Neuronal stem cell (in vitro differentiated cells): ENCODE measurements at regions not wholly inside any gene's neighbourhood (a gene's known extent, or its start where the extent isn't known, plus 50 kb on each side); places are given as distances from the start of the nearest gene placed in this dataset.

ENCODE experiments used
- DNase-seq: peaks from one replicate; pipeline ENCODE4 v3.0.0-alpha.2; 2013; ENCODE audit warnings: low spot score
- H2AFZ ChIP-seq: one replicate; pipeline ENCODE4 v1.6.1; 2013; ENCODE audit warnings: mild to moderate bottlenecking, low read length, inconsistent platforms
- H2AK5ac ChIP-seq: 2 replicates; pipeline ENCODE4 v1.6.1; 2013; ENCODE audit warnings: low read depth, mild to moderate bottlenecking, inconsistent platforms, low read length, moderate library complexity, mixed read lengths
- H2BK120ac ChIP-seq: 2 replicates; pipeline ENCODE4 v1.6.1; 2013; ENCODE audit warnings: low read depth, mild to moderate bottlenecking, inconsistent platforms, low read length, moderate library complexity, mixed read lengths
- H2BK12ac ChIP-seq: one replicate; pipeline ENCODE4 v1.6.1; 2013; ENCODE audit warnings: low read length, inconsistent platforms
- H2BK15ac ChIP-seq: 2 replicates; pipeline ENCODE4 v1.6.1; 2013; ENCODE audit warnings: mild to moderate bottlenecking, low read length, inconsistent platforms, mixed read lengths
- H2BK5ac ChIP-seq: one replicate; pipeline ENCODE4 v1.6.1; 2013; ENCODE audit warnings: inconsistent platforms, mild to moderate bottlenecking, low read length, moderate library complexity
- H3K14ac ChIP-seq: one replicate; pipeline ENCODE4 v1.6.1; 2013; ENCODE audit warnings: low read length, inconsistent platforms
- H3K18ac ChIP-seq: 2 replicates; pipeline ENCODE4 v1.6.1; 2013; ENCODE audit warnings: low read length, inconsistent platforms
- H3K23ac ChIP-seq: 2 replicates; pipeline ENCODE4 v1.6.1; 2013; ENCODE audit warnings: low read depth, mild to moderate bottlenecking, mixed read lengths, low read length, inconsistent platforms; ENCODE audit not compliant: poor library complexity
- H3K27ac ChIP-seq: replicated peaks from 3 replicates; pipeline ENCODE4 v1.5.1; 2013; ENCODE audit warnings: low read length, inconsistent platforms
- H3K27me3 ChIP-seq, 3 experiments: 2 replicates each; pipeline ENCODE4 v1.6.1; 2013; ENCODE audit warnings: low read length in 3 of 3, mild to moderate bottlenecking in 2 of 3, inconsistent platforms in 1 of 3, low read depth in 1 of 3, mixed read lengths in 1 of 3, moderate library complexity in 1 of 3; ENCODE audit not compliant: control insufficient read depth in 3 of 3, insufficient read depth in 3 of 3
- H3K36me3 ChIP-seq, 2 donors: replicated peaks in 1 of 2; 2 replicates each; pipeline ENCODE4 v1.6.1; 2013; ENCODE audit warnings: low read length in 2 of 2; ENCODE audit not compliant: control insufficient read depth in 2 of 2, insufficient read depth in 2 of 2
- H3K4ac ChIP-seq: 2 replicates; pipeline ENCODE4 v1.6.1; 2013; ENCODE audit warnings: inconsistent platforms, mild to moderate bottlenecking, low read length, moderate library complexity
- H3K4me1 ChIP-seq, 2 donors: 1 replicate in 1 of 2; 2 replicates in 1 of 2; pipeline ENCODE4 v1.6.1; 2013; ENCODE audit warnings: low read length in 2 of 2, low read depth in 1 of 2; ENCODE audit not compliant: control insufficient read depth in 2 of 2, insufficient read depth in 1 of 2
- H3K4me2 ChIP-seq: one replicate; pipeline ENCODE4 v1.6.1; 2013; ENCODE audit warnings: mild to moderate bottlenecking, low read length, inconsistent platforms; ENCODE audit not compliant: insufficient read depth, poor library complexity, severe bottlenecking
- H3K4me3 ChIP-seq, 2 donors: 2 replicates each; pipeline ENCODE4 v1.5.1; 2013; ENCODE audit warnings: low read length in 2 of 2, mild to moderate bottlenecking in 2 of 2, inconsistent platforms in 1 of 2, moderate library complexity in 1 of 2
- H3K79me1 ChIP-seq: one replicate; pipeline ENCODE4 v1.6.1; 2013; ENCODE audit warnings: low read depth, mild to moderate bottlenecking, inconsistent platforms, low read length, moderate library complexity
- H3K9ac ChIP-seq: one replicate; pipeline ENCODE4 v1.6.1; 2013; ENCODE audit warnings: mild to moderate bottlenecking, low read depth, low read length, inconsistent platforms; ENCODE audit not compliant: poor library complexity
- H3K9me3 ChIP-seq, 2 donors: replicated peaks in 1 of 2; 2 replicates each; pipeline versions ENCODE3 to v1.6.1; 2013; ENCODE audit warnings: low read length in 2 of 2, mild to moderate bottlenecking in 2 of 2, inconsistent platforms in 1 of 2, low read depth in 1 of 2, mixed read lengths in 1 of 2, moderate library complexity in 1 of 2; ENCODE audit not compliant: control insufficient read depth in 2 of 2, insufficient read depth in 1 of 2
- H4K8ac ChIP-seq: one replicate; pipeline ENCODE4 v1.6.1; 2013; ENCODE audit warnings: low read depth, mild to moderate bottlenecking, inconsistent platforms, low read length, moderate library complexity
- H4K91ac ChIP-seq: one replicate; pipeline ENCODE4 v1.6.1; 2013; ENCODE audit warnings: low read length, low read depth, mild to moderate bottlenecking, inconsistent platforms; ENCODE audit not compliant: poor library complexity
- WGBS, 2 donors: extraction: QIAGEN DNeasy Blood & Tissue Kit; methylation state at CpG; one replicate each; pipeline ENCODE4 v1.1.7; 2013; ENCODE audit warnings: missing lambda C conversion rate in 2 of 2, mixed read lengths in 1 of 2; ENCODE audit not compliant: insufficient read length in 2 of 2, insufficient replicate concordance in 1 of 2; ENCODE audit errors: extremely low coverage in 2 of 2; 5-methylcytosine and 5-hydroxymethylcytosine counted together

DNA sequence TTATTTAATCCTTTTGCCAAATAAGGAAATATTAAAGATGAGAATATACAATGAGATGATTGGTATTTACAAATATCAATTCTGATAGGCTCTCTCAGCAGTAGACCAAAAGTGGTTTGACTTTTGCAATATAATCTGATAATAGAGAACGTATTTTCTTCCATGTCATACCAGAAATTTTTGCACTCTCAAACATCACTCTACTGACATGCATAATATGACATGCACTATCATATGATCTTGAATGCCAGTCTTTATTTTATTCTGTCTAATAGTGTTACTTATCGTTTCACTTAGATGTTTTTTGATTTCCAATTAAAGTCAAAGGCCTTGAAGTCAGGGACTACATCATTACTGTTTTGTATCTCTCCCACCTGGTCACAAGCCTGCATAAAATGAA, 259.2 kb downstream of the PCDH7 start:
- no peak for DNase-seq
- no peaks in the 10 kb centered on the region for H3K36me3 ChIP-seq
- H3K4ac ChIP-seq: no peak overlapping the region
- no peak overlapping the region for H3K23ac ChIP-seq
- no peak overlapping the region for H3K18ac ChIP-seq
- H4K91ac ChIP-seq: no peak overlapping the region
- H2BK12ac ChIP-seq: no peak overlapping the region
- no peak overlapping the region for H4K8ac ChIP-seq
- H2BK5ac ChIP-seq: no peak overlapping the region
- no peak overlapping the region for H3K27ac ChIP-seq
- peaks cover 0 to 5% of the 10 kb centered on the region in 2 donors for H3K4me1 ChIP-seq
- no peak overlapping the region for H3K4me2 ChIP-seq
- no peaks in the 10 kb centered on the region for H3K79me1 ChIP-seq
- H2BK120ac ChIP-seq: no peak overlapping the region
- WGBS, 2 donors: no CpG with 5 or more reads among the region's 2 CpGs
- H2BK15ac ChIP-seq: no peak overlapping the region
- no peak overlapping the region for H2AFZ ChIP-seq
- no peak overlapping the region for H3K4me3 ChIP-seq
- H3K9me3 ChIP-seq: no peaks in the 10 kb centered on the region
- no peak overlapping the region for H2AK5ac ChIP-seq
- no peak overlapping the region for H3K14ac ChIP-seq
- H3K9ac ChIP-seq: no peak overlapping the region
- no peaks in the 10 kb centered on the region for H3K27me3 ChIP-seq

DNA sequence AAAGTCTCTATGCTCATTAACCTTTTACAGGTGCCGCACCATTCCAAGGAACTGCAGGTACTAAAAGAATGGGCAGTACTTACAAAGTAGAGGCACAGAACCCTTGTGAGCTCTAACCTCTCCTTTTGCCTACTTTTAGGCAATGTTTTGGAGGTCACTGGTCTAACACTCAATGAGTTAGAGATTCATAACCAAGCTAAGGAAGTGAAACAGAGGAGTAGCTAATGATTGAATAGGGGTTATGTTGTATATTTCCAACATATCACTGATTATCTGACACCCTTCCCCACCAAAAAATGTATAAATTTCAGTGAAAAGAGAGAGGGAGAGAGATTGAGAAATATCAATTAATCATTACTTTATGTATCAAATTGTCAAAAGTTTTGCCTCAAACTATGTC, 269.3 kb downstream of the PCDH7 start:
- H2BK120ac ChIP-seq: no peak overlapping the region
- no peaks in the 10 kb centered on the region for H3K27me3 ChIP-seq
- H3K9ac ChIP-seq: no peak overlapping the region
- H3K4ac ChIP-seq: no peak overlapping the region
- no CpG with 5 or more reads among the region's 1 CpG for WGBS, 2 donors
- no peak overlapping the region for H3K18ac ChIP-seq
- no peak overlapping the region for H3K23ac ChIP-seq
- H2BK12ac ChIP-seq: no peak overlapping the region
- no peak overlapping the region for H2BK15ac ChIP-seq
- no peak for DNase-seq
- no peak overlapping the region for H3K27ac ChIP-seq
- H4K8ac ChIP-seq: no peak overlapping the region
- H3K9me3 ChIP-seq: no peaks in the 10 kb centered on the region
- no peak overlapping the region for H3K4me2 ChIP-seq
- no peak overlapping the region for H3K4me3 ChIP-seq
- H2BK5ac ChIP-seq: no peak overlapping the region
- no peaks in the 10 kb centered on the region for H3K36me3 ChIP-seq
- H3K79me1 ChIP-seq: no peaks in the 10 kb centered on the region
- no peak overlapping the region for H2AFZ ChIP-seq
- H4K91ac ChIP-seq: no peak overlapping the region
- no peaks in the 10 kb centered on the region for H3K4me1 ChIP-seq
- no peak overlapping the region for H3K14ac ChIP-seq
- H2AK5ac ChIP-seq: no peak overlapping the region

DNA sequence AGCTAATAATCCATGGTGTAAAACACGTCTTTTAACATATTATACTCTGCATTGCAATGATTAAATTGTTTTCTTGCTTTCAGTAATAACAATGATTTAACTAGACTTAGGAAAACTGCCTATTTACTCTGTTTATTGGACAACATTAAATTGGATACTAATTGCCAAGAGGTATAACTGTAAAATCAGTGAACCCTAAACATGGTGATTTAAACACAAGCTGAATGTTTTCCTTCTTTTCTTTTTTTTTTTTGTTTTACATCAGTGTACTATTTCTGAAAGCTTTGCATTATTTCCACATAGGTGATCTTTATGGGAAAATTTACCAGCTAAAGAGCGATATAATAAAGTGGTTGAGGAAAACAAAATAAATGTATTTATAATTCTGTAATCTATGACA, 276.7 kb downstream of the PCDH7 start:
- Histone ChIP-seq H3K18ac (no peak overlapping the region), H3K4me2 (no peak overlapping the region), H3K23ac (no peak overlapping the region), H2BK12ac (no peak overlapping the region), H3K14ac (no peak overlapping the region), H2BK5ac (no peak overlapping the region), H4K8ac (no peak overlapping the region), H2AK5ac (no peak overlapping the region), H3K9me3 (peaks cover 4% of the 10 kb centered on the region in 2 donors), H2AFZ (no peak overlapping the region), H3K27me3 (no peaks in the 10 kb centered on the region), H2BK120ac (no peak overlapping the region), H2BK15ac (no peak overlapping the region), H3K4me3 (no peak overlapping the region), H4K91ac (no peak overlapping the region), H3K4me1 (no peaks in the 10 kb centered on the region), H3K4ac (no peak overlapping the region), H3K9ac (no peak overlapping the region), H3K36me3 (no peaks in the 10 kb centered on the region), H3K79me1 (no peaks in the 10 kb centered on the region), H3K27ac (no peak overlapping the region)
- WGBS, 2 donors: no CpG with 5 or more reads among the region's 2 CpGs
- DNase-seq: no peak

DNA sequence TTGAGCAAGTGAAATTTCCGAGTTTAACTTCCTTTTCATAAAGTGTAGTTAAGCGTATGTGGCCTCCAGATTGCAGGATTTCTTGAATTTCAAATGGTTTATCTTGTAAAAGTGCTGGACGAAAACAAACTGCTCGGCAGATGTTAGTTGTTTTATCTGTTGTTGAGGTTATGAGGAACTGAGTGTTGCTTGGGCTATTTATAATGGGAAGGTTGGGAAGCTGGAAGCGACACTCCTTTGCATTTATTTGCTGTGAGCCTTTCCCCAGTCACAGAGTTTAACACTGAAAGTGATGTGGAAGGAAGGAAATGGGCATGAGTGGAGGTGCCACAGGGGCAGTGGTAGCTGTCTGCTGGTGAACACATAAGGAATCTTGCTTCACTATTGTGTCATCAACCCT, 284.9 kb downstream of the PCDH7 start:
- H2BK12ac ChIP-seq: no peak overlapping the region

More for the DNA sequence above, 284.9 kb downstream of the PCDH7 start:
- DNase-seq: no peak
- no peak overlapping the region for H2BK120ac ChIP-seq
- H2AK5ac ChIP-seq: no peak overlapping the region
- H3K79me1 ChIP-seq: no peaks in the 10 kb centered on the region
- no peak overlapping the region for H3K23ac ChIP-seq
- no peak overlapping the region for H3K27ac ChIP-seq
- no peak overlapping the region for H3K4me3 ChIP-seq
- no peak overlapping the region for H2BK5ac ChIP-seq
- no CpG with 5 or more reads among the region's 5 CpGs for WGBS, 2 donors
- H3K9me3 ChIP-seq: no peaks in the 10 kb centered on the region
- no peak overlapping the region for H4K8ac ChIP-seq
- no peak overlapping the region for H3K4ac ChIP-seq
- no peak overlapping the region for H4K91ac ChIP-seq
- H3K27me3 ChIP-seq: no peaks in the 10 kb centered on the region
- no peaks in the 10 kb centered on the region for H3K4me1 ChIP-seq
- peak overlapping the region; percentile 15 for H2AFZ ChIP-seq
- H3K4me2 ChIP-seq: no peak overlapping the region
- H3K36me3 ChIP-seq: no peaks in the 10 kb centered on the region
- H3K18ac ChIP-seq: no peak overlapping the region
- H2BK15ac ChIP-seq: no peak overlapping the region
- no peak overlapping the region for H3K9ac ChIP-seq
- H3K14ac ChIP-seq: no peak overlapping the region
